SU-DHL-6 (cell line): ENCODE measurements at regions not wholly inside any gene's neighbourhood (a gene's known extent, or its start where the extent isn't known, plus 50 kb on each side); places are given as distances from the start of the nearest gene placed in this dataset.

Source experiments
- EZH2phosphoT487 ChIP-seq: fragments of 200-600 bp; sonication (generic), shearing (Covaris generic); conservative IDR thresholded peaks from 2 replicates; pipeline ENCODE4 v1.6.1; 2018; ENCODE audit warnings: mild to moderate bottlenecking, antibody characterized with exemption, low read length, moderate library complexity, mixed read lengths
- TF ChIP-seq, protein P1 (sequence below): fragments of 200-600 bp; sonication (generic); IDR thresholded peaks from one replicate; pipeline ENCODE4 v1.5.1; 2017; ENCODE audit warnings: antibody characterized with exemption, mild to moderate bottlenecking, low read length, moderate library complexity; ENCODE audit not compliant: insufficient read depth, poor library complexity, severe bottlenecking

DNA sequence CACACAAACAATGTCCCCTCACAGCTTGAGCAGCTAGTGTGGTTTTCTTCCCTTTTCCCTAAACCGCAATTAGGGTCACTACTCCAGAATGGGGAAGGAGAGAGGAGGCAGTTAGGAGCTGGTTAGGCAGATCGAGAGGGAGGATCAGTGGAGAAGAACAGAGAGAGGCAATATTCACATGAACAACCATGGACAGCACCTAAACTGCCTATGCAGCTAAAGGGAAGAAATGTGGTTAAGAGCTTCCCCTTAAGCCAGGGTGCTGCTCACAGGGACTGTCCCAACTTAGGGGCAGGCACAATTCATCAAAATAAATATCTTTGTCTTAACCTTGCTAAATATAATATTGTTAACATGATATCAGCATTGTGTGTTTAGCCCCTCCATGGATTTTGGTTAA is 359.3 kb upstream of the CDH18 start:
- TF ChIP-seq, protein P1, sequence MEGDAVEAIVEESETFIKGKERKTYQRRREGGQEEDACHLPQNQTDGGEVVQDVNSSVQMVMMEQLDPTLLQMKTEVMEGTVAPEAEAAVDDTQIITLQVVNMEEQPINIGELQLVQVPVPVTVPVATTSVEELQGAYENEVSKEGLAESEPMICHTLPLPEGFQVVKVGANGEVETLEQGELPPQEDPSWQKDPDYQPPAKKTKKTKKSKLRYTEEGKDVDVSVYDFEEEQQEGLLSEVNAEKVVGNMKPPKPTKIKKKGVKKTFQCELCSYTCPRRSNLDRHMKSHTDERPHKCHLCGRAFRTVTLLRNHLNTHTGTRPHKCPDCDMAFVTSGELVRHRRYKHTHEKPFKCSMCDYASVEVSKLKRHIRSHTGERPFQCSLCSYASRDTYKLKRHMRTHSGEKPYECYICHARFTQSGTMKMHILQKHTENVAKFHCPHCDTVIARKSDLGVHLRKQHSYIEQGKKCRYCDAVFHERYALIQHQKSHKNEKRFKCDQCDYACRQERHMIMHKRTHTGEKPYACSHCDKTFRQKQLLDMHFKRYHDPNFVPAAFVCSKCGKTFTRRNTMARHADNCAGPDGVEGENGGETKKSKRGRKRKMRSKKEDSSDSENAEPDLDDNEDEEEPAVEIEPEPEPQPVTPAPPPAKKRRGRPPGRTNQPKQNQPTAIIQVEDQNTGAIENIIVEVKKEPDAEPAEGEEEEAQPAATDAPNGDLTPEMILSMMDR: no peak
- no peak for TF ChIP-seq EZH2phosphoT487
